HT1080 (cell line): ENCODE measurements at regions not wholly inside any gene's neighbourhood (a gene's known extent, or its start where the extent isn't known, plus 50 kb on each side); places are given as distances from the start of the nearest gene placed in this dataset.

Experiments
- DNase-seq: peaks from one replicate; pipeline ENCODE4 v3.0.0-alpha.2; 2015; ENCODE audit warnings: low read depth

DNA sequence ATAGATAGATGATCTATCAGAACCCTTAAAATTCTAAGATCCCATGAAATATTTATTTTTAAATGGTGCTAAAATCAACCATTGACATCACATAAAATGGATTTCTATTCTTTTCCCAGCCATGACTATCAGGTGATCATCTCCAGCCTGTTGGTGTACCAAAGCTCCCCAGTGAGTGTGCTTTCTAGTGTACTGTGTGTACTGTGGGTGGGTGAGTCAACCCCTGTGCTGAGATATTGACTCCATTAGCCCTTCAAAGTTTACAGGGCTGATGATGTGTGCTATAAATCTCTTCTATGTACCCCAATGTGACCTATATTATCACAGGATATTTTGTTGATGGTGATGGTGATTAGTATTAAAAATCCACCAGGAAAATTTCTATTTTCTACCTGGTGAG lies 344.6 kb downstream of the MMUT start:
- DNase-seq: no peak

DNA sequence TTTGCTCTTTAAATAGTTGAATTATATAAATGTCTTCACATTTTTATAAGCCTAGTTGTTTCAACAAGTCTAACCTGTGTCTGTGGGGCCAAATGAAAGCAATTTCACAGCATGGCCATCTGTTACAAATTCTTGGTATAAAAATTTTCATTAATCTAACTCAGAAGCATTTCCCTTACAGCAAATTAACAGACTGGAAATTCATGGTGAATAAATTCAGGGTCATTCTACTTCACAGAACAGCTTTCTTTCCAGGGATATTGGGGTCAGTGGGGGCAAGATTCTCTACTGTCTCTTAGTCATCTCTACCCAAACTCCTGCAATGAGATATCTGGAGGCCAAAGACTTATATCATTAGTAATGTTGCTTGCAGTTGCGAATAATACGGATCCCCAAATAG lies 352.1 kb downstream of the MMUT start:
- DNase-seq: no peak

DNA sequence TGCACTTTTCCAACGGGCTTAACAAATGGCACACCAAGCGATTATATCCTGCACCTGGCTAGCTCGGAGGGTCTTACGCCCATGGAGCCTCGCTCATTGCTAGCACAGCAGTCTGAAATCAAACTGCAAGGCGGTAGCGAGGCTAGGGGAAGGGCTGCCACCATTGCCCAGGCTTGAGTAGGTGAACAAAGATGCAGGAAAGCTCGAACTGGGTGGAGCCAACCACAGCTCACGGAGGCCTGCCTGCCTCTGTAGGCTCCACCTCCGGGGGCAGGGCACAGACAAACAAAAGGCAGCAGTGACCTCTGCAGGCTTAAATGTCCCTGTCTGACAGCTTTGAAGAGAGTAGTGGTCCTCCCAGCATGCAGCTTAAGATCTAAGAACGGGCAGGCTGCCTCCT lies 365.4 kb downstream of the MMUT start:
- peak; percentile 9 for DNase-seq

DNA sequence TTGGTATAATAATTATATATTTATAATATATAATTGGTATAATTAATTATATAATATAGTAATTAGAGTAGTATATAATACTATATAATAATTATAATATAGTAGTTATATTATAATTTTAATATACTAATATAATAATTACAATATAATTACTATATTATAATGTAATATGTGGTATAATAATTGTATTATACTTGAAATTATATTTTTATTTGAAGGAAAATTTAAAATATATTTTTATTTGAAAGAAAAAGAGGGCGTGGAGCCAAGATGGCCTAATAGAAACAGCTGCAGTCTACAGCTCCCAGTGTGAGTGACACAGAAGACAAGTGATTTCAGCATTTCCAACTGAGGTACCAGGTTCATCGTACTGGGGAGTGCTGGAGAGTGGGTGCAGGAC lies 365.9 kb downstream of the MMUT start:
- DNase-seq: no peak

DNA sequence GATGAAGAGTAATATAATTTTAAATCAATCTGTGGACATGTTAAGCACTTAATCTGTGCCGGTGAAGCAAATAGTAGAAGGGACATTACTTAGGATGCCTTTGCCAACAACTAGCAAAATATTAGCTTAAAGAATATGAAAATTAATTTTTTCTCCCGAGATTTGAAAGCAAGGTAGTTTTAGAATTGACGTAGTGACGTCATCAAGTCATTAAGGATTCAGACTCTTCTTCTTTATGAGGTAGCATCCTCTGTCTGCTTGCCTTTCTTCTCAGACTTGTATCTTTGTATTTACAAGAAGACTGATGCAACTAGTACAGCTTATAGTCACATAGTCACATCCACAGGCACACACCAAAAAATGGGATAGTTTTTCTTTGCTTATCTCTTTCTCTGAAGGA lies 374.4 kb downstream of the MMUT start:
- DNase-seq: no peak

DNA sequence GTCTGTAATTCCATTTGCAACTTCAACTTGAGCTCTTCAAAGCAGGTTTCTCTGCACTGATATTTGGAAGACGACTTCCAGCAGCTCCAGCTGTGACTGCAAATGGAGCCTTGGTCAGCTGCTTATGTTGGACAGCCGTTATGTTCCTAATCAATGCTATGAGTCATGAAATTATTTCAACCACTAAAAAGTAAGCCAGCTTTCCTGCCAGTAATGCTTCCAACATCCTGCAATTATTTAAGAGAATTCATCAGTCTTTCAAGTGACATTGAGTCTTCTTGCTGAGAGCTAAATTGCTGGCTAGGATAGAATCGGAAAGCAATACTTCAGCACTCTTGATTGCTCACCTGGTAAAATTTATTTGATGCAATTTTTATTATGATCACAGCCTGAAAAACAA lies 375.7 kb downstream of the MMUT start:
- no peak for DNase-seq

DNA sequence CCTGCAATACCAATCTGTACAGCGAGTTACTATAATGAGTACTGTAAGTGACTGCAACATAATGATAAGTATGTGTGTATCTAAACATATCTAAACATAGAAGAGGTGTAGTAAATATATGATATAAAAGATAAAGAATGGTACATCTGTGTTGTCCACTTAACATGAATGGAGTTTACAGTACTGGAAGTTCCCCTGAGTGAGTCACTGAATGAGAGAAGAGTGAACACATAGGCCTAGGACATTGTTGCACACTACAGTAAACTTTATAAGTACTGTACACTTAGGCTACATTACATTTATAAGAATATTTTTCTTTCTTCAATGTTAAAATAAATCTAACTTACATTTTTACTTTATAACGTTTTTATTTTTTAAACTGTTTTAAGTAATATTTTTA lies 380.4 kb downstream of the MMUT start:
- no peak for DNase-seq

DNA sequence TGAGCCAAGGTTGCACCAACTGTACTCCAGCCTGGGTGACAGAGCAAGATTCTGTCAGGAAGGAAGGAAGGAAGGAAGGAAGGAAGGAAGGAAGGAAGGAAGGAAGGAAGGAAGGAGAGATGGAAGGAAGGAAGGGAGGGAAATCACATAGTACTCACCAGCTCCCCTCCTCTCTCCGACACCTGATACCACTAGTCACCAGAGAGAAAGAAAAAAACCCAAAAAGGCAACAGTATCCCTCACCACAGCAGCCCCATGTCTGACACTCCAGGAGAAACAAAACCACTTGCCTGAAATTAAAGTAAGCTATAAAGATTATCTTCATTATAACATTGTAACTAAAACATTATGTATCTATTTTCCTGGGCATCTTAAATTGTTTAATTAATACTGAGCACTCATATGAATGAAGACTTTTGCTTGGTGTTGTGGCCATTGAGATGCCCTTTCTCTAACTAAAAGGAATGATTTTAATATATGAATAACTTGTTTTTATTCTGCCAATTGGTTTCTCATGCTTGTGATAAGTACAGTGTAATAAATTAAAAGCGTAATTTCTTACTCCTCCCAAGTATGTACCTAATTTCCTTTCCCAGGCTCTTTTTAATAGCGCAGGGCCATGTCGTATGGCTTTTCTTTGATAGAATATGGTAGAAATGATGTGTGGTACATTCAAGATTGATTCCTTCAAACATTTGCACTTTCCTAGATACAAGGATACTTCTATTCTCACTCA lies 390.0 kb downstream of the MMUT start:
- no peak for DNase-seq

DNA sequence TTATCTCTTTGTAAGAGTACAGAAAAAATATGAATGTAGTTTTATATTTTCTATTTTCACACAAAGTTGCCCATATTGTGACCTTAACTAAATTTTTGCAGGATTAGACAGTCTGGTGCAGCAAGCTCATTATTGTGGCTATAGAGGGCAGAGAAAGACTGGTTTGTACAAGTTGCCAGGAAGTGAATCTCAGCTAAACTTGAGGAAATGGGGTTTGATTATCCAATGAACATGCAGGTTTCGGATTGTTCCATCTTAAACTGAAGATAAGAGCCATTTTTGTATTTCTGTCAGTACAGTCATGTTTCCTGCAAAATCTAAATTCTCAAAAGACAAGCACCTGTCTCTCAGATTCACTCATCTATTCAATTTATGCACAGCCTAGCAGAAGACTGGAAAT lies 390.9 kb downstream of the MMUT start:
- peak; percentile 5 for DNase-seq

DNA sequence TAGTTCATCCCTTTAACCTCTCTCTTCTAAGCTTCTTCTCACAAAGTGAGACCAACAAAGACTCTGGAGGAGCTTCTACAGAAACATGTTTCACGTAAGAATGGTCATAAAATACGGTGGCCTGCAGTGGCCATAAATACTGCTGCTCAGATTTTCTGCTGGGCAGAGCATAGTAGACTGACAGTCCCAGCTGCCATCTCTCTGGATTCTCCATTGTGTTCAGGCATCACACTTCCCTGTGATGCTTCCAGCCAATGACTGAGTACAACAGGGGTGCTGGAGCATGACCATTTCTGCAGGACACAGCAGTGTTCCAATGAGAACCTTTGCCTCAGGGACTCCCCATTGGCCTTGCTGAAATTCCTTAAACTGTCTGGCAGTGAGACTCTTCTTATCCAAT lies 392.6 kb downstream of the MMUT start:
- no peak for DNase-seq

DNA sequence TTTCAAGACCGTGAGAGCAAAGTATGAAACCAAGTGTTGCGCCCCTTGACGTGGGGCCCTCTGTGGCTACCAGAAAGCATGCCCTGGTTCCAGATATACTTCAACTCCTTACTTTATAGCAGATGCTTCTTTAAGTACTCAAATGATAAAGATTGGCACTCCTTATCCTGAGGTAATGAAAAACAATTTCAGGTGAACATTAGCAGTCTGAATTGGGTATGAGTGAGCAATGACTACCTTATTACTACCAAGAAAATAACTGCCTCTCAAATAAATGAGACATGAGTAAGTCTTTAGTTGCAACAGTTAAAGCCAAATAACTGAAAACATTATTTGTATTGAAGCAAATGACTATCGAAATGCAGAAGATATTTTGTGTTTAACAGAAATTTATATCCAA lies 408.7 kb downstream of the MMUT start:
- no peak for DNase-seq

DNA sequence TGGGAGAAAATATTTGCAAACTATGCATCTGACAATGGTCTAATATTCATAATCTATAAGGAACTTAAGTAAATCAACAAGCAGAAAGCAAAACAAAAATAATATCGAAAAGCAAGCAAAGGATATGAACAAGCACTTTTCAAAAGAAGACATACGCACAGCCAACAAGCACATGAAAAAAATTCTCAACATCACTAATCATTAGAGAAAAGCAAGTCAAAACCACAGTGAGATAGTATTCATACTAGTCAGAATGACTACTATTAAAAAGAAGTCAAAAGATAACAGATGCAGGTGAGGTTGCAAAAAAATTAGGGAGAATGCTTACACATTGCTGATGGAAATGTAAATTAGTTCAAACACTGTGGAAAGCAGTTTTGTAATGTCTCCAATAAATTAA lies 410.2 kb downstream of the MMUT start:
- DNase-seq: no peak

DNA sequence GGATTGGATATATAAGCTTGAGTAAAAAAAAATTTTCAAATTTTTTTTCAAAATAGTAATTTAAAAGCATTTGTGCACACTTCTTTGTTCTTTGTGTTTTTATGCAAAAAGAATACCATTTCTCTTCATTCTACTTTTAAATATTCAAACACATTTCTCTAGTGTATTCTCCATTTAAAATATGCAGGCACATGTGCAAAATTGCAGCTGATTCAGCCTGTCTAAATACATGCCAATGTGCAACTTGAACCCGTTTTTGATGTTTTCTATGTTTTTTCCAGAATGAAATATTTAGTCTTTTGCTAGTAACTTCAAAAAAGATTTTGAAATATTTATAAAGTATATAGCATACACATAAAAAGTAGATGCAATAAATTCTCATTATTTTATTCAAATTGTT lies 411.8 kb downstream of the MMUT start:
- no peak for DNase-seq

DNA sequence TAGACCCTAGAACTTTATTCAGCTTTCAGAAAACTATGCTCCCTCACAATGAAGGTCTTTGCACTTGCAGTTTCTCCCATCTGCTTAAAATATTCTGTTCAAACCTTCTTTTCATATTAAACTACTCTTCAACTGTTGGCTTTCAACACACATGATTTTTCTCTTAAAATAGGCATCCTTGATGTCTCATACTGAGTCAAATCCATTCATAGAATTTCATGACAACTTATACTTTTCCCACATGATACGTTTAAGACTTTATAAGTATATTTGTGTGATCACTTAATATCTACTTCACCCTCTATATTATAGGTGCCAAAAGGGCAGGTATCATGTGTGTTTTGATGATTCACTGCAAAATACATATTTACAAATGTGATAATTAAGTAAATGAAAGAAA lies 412.5 kb downstream of the MMUT start:
- DNase-seq: no peak

DNA sequence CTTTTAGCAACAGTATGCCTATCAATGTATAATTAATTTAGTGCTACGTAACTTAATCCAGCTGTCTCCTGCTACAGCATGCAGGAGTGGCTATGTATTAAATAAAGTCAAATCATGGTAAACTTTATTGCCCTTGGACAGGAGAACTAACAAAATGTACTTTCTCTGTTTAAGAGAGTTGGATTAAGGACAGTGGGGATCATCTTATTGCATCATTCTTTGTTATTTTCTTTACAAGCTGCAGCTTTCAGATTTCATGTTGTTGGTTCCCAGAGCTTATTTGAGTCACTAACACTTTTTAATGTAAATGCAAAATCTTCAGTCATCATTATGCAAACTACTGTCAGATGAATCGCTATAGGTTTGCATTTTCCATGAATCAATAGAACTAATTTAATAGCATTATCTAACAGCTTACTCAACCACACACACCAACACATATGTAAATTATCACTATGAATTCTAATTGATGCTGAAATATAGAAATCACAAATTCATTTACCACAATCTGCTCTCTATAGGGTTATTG lies 424.7 kb downstream of the MMUT start:
- DNase-seq: no peak

DNA sequence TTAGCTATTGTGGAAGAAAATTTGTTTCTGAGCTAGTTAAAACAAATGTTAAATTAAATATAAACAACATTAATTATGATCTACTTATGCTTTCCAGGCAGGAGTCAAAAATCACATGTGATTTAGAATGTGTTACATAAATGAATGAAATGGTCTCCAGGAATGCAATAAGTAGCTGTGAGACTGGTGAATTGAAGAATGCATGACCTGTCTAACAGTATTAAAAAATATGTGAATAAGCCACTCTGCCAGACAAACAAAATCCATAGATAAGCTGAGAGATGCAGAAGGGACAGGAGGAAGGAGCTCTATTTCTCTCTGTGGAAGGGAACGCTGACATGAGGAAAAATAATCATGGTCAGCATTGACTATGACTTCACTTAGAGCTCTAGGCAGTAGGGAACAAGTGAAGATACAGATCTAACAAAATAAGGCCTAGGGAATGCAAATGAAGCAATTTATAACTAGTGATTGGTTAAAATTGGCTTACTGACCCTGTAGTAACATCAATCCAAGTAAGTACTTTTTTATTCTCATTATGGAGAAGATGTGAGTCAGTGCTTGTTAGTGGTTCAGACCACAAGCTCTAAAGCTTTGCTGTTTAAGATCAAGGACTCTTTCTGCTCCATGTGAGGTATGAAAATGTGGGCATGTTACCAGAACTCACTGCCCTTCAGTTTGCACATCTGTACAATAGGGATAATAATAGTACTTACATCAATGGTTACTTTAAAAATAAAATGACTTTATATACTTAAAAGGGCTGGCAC lies 432.6 kb downstream of the MMUT start:
- DNase-seq: peak; percentile 13

DNA sequence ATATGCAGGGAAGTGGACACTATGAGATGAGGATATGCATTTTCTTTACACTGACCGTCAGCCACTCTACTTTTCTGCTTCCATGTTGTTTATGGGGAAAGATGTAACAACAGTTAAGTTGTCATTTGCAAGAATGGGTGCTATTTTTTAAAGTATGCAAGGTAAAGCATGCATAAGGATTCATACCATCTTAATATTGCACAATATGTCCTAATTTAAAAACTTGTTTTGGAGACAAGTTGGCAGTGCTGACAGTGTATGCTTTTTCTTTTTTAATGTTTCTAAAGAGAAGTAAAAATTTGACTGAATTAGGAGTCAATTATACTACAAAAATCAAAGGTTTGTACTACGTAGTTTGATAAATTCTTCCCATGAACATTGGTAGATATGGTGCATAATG lies 435.4 kb downstream of the MMUT start:
- DNase-seq: no peak

DNA sequence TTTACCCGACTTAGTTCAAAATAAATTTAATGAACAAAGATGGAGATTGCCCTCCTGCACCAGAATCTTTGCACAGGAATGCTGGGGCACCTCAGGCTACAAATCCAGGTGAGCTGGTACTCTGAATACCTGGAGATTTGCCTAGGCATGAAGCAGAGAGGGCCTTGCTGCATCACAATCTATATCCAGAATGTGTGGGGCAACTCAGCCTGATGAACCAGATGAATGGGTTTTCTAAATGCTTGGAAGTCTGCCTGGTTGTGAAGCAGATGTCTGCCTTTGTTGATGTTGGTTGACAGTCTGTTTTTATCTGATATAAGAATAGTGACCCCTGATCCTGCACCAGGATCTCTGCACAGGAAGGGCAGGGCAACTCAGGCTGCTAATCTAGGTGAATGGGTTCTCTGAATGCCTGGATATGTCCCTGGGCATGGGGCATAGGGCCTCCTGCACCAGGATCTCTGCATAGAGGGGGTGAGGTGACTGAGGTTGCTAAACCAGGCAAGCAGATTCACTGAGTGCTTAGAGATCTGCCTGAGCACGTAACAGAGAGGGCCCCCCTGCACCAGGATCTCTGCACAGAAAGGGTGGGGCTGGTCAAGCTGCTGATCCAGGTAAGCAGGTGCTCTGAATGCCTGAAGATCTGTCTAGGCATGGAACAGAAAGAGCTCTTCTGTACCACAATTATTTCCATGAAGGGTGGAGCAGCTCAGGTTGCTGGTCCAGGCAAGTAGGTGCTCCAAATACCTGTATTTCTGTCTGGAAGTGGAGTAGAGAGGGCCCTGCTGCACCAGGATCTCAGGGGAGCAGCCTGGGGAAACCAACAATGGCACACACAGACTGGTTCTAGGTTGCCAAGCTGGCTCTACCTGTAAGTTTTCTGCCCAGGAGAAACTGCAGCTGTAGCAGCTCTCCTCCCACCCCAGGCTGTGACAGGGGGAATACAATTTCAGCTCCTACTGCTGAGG lies 437.5 kb downstream of the MMUT start:
- no peak for DNase-seq

DNA sequence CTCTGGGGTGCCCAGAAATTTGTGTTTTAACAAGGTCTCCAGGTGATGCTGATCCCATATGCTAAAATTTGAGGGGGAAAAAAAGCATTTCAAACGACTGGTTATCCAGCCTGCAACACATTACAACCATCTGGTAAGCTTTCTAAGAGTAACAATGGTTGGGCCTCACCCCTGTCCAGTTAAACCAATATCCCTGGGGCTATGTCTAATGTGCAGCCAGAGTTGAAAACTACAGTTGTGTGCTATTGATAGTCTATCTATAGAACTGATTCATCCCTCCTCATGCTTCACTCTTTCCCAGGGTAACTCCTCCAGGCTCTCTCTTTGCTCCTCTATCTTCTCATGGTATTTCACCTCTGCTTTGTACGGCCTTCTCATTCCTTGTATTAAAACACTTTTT lies 458.3 kb downstream of the MMUT start:
- no peak for DNase-seq

DNA sequence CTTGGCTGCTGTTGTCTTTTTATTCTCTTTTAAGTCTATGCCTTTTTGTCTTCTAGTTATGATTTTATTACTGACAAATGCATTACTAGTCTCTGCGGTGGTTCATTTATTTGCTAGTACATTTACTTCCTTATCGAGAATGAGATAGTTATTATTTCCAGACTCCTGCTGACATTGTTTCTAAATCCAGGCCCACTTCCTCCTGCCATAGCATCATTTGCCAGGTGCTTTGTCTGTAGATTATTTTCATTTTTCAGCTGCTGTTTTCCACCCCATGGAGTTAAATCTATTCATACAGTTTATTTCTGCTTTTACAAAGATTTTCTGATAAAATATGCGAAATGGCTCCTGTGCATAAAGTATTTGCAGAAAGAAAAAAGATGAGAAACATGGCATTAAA lies 459.7 kb downstream of the MMUT start:
- no peak for DNase-seq

DNA sequence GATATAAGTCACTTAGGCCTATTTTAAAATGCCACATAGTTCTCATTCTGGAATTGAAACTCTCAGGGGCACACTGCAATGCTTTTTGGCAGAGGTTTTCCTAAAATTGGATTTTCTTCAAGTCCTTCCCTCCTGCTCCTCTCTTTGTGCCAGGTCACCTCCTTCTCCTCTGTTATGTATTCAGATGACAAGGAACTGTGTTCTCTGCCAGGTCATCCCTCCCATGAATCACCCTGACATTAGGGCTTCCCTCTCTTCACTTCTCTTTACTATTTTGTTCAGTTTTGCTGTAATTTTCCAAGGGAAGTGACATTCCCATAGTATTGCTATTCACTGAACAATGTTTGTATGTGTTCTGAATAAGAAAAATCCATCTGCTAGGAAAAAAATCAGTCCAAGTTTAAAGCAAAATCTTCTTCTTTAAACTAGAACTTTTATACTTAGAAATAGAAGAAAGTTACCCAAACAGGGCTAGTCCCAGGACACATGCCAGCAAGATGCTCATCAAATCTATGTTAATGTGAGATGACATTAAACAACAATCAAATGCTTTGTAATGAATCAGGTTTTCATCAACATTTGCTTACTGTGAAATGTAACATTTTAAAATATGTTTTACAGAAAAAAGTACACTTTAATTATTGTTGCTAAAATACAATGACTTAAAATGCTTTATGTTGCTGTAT lies 461.1 kb downstream of the MMUT start:
- peak; percentile 48 for DNase-seq
